Endothelial cell of umbilical vein (primary cell): ENCODE measurements at regions not wholly inside any gene's neighbourhood (a gene's known extent, or its start where the extent isn't known, plus 50 kb on each side); places are given as distances from the start of the nearest gene placed in this dataset.

Experiments
- BruUV-seq: library from RNA; stranded (reverse); fragments of 400-500 nt; replicated peaks from 2 replicates; lab custom pipeline; 2021; lab: Mats Ljungman, UMichigan
- CTCF ChIA-PET: fragments of 300-600, 350-600 bp; sonication (Branson Sonifier 250); formaldehyde crosslinking; loops from one replicate; lab custom pipeline; 2021; ENCODE audit warnings: antibody characterized with exemption, inconsistent platforms; lab: Charles Lee
- POLR2A ChIA-PET: fragments of 300-600, 350-600 bp; sonication (Branson Sonifier 250); formaldehyde crosslinking; loops from one replicate; lab custom pipeline; 2021; ENCODE audit warnings: antibody characterized with exemption, inconsistent platforms; lab: Charles Lee
- DNase-seq: peaks from one replicate; pipeline ENCODE4 v3.0.0-alpha.2; 2011; ENCODE audit warnings: low read depth, low spot score
- FAIRE-seq: peaks from 2 replicates; lab custom pipeline; 2011; peaks lifted over from hg19 to GRCh38; lab: Jason Lieb, UNC
- H2AFZ ChIP-seq: 2 replicates; pipeline ENCODE4 v1.6.0; 2012; ENCODE audit warnings: low read depth, low read length, control low read depth, inconsistent platforms
- H3K27ac ChIP-seq: 2 replicates; pipeline ENCODE4 v1.5.1; 2011; ENCODE audit warnings: low read depth, mild to moderate bottlenecking, control low read depth, low read length, moderate library complexity; ENCODE audit not compliant: insufficient read depth
- H3K27me3 ChIP-seq, 2 experiments: 2 replicates each; pipeline versions ENCODE4 v1.6.0 to v1.6.1; 2011; ENCODE audit warnings: low read length in 2 of 2, mixed read lengths in 1 of 2; ENCODE audit not compliant: control insufficient read depth in 2 of 2, insufficient read depth in 2 of 2
- H3K36me3 ChIP-seq, 2 experiments: 2 replicates in 1 of 2; 3 replicates in 1 of 2; pipeline ENCODE4 v1.5.1; 2011; ENCODE audit warnings: low read length in 2 of 2, mild to moderate bottlenecking in 1 of 2, moderate library complexity in 1 of 2; ENCODE audit not compliant: control insufficient read depth in 2 of 2, insufficient read depth in 2 of 2; ENCODE audit errors: extremely low read depth in 1 of 2
- H3K4me1 ChIP-seq: 3 replicates; pipeline ENCODE4 v1.5.1; 2011; ENCODE audit warnings: mild to moderate bottlenecking, low read length; ENCODE audit not compliant: control insufficient read depth, insufficient read depth; ENCODE audit errors: extremely low read depth
- H3K4me2 ChIP-seq: 2 replicates; pipeline ENCODE4 v1.6.1; 2011; ENCODE audit warnings: low read length, control low read depth, mixed read lengths; ENCODE audit not compliant: insufficient read depth
- H3K4me3 ChIP-seq, 3 experiments: fragments of 200-600 bp in 1 of 3; sonication (generic), shearing (Covaris generic) in 1 of 3; replicated peaks in 1 of 3; 2 replicates each; pipeline ENCODE4 v1.5.1; 2011 to 2016; ENCODE audit warnings: control low read depth in 3 of 3, low read length in 3 of 3, mild to moderate bottlenecking in 2 of 3, inconsistent platforms in 1 of 3, low read depth in 1 of 3, moderate library complexity in 1 of 3; ENCODE audit not compliant: insufficient read depth in 1 of 3
- H3K79me2 ChIP-seq: 2 replicates; pipeline ENCODE4 v1.6.0; 2012; ENCODE audit warnings: low read length, inconsistent platforms; ENCODE audit not compliant: control insufficient read depth, insufficient read depth
- H3K9ac ChIP-seq: replicated peaks from 2 replicates; pipeline ENCODE3; 2011; ENCODE audit warnings: low read length, control low read depth; ENCODE audit not compliant: insufficient read depth; ENCODE audit errors: extremely low read depth
- H3K9me1 ChIP-seq: replicated peaks from 3 replicates; pipeline ENCODE4 v1.6.0; 2011; ENCODE audit warnings: mild to moderate bottlenecking, low read length; ENCODE audit not compliant: control insufficient read depth, insufficient read depth; ENCODE audit errors: extremely low read depth
- H3K9me3 ChIP-seq: replicated peaks from 2 replicates; pipeline ENCODE4 v1.5.1; 2012; ENCODE audit warnings: low read length, inconsistent platforms; ENCODE audit not compliant: control insufficient read depth, insufficient read depth
- H4K20me1 ChIP-seq: replicated peaks from 2 replicates; pipeline ENCODE3; 2011; ENCODE audit warnings: mild to moderate bottlenecking, low read length; ENCODE audit not compliant: control insufficient read depth, insufficient read depth; ENCODE audit errors: extremely low read depth
- CTCF ChIP-seq, 2 donors: IDR thresholded peaks; 1 replicate in 1 of 2; 2 replicates in 1 of 2; pipeline ENCODE4 v1.5.1; 2011; ENCODE audit warnings: low read length in 2 of 2, mild to moderate bottlenecking in 2 of 2, moderate library complexity in 2 of 2, control low read depth in 1 of 2, inconsistent platforms in 1 of 2, low read depth in 1 of 2; ENCODE audit not compliant: insufficient read depth in 1 of 2; ENCODE audit errors: extremely low read depth in 1 of 2
- EZH2 ChIP-seq: IDR thresholded peaks from 2 replicates; pipeline ENCODE4 v1.6.1; 2012; ENCODE audit warnings: borderline replicate concordance, low read depth, mild to moderate bottlenecking, moderate library complexity, low read length, inconsistent platforms; ENCODE audit not compliant: severe bottlenecking
- FOS ChIP-seq: IDR thresholded peaks from 2 replicates; pipeline ENCODE4 v1.6.1; 2011; ENCODE audit warnings: mild to moderate bottlenecking, low read length, moderate library complexity, borderline replicate concordance; ENCODE audit not compliant: insufficient read depth
- GATA2 ChIP-seq: IDR thresholded peaks from 2 replicates; pipeline ENCODE4 v1.7.0; 2011; ENCODE audit warnings: low read depth, mild to moderate bottlenecking, moderate library complexity, mixed read lengths, low read length; ENCODE audit not compliant: insufficient read length, insufficient read depth
- JUN ChIP-seq: IDR thresholded peaks from 2 replicates; pipeline ENCODE4 v1.6.1; 2011; ENCODE audit warnings: borderline replicate concordance, low read depth; ENCODE audit not compliant: insufficient read length, insufficient read depth
- MAX ChIP-seq: IDR thresholded peaks from 2 replicates; pipeline ENCODE4 v1.6.1; 2011; ENCODE audit not compliant: insufficient read depth, insufficient read length
- MYC ChIP-seq: IDR thresholded peaks from one replicate; pipeline ENCODE4 v1.6.1; 2011; ENCODE audit warnings: mild to moderate bottlenecking, low read depth, low read length
- POLR2A ChIP-seq: IDR thresholded peaks from 2 replicates; pipeline ENCODE4 v1.6.1; 2012; ENCODE audit warnings: low read depth, mild to moderate bottlenecking, control low read depth, low read length
- POLR2AphosphoS5 ChIP-seq: IDR thresholded peaks from 2 replicates; pipeline ENCODE4 v1.6.1; 2012; ENCODE audit warnings: low read depth, mild to moderate bottlenecking, control low read depth, low read length, moderate library complexity; ENCODE audit not compliant: insufficient read depth
- dilution Hi-C: fragments of 300-500 bp; cut with MboI; formaldehyde crosslinking; loops from one replicate; pipeline ENCODE4 v1.15.0; 2019; ENCODE audit warnings: low sequenced_read_pairs; ENCODE audit not compliant: extremely low pct_ligation_motif_present
- intact Hi-C: fragments of 100-400 bp; cut with micrococcal nuclease; formaldehyde crosslinking; loops from one replicate; pipeline ENCODE4 v1.10.0; 2022

- intact Hi-C loops = no loop called here
- POLR2A ChIA-PET = no interaction called here
- no peak overlapping the region for H2AFZ ChIP-seq
These were observed 589.2 kb downstream of the INHBA start for GRCh38 chr7:41113719-41114118.

More at GRCh38 chr7:41113719-41114118, 589.2 kb downstream of the INHBA start:
- H3K9me3 ChIP-seq = no peaks in the 10 kb centered on the region
- DNase-seq = no peak
- H3K4me1 ChIP-seq = no peaks in the 10 kb centered on the region
- CTCF ChIA-PET = no interaction called here
- H3K4me3 ChIP-seq = no peak overlapping the region
- TF ChIP-seq FOS (no peak), MYC (no peak), POLR2AphosphoS5 (no peak), MAX (no peak), EZH2 (no peak), JUN (no peak), GATA2 (no peak), CTCF (IDR thresholded peaks at IDR 0.05; ENCODE audit: extremely low read depth in 1 of 2, insufficient read depth in 1 of 2, low read depth in 1 of 2, low read length in 2 of 2) (no peak), POLR2A (no peak)
- H3K9me1 ChIP-seq = no peaks in the 10 kb centered on the region
- no peak overlapping the region for H3K27ac ChIP-seq
- no peaks in the 10 kb centered on the region for H3K36me3 ChIP-seq
- dilution Hi-C loops = no loop called here
- H3K4me2 ChIP-seq = no peak overlapping the region
- no peak for FAIRE-seq
- no TSS peak for BruUV-seq
- H3K27me3 ChIP-seq = no peaks in the 10 kb centered on the region
- H3K9ac ChIP-seq = no peak overlapping the region
- H3K79me2 ChIP-seq = no peaks in the 10 kb centered on the region
- no peaks in the 10 kb centered on the region for H4K20me1 ChIP-seq
